CD14-positive monocyte (primary cell): ENCODE measurements at regions not wholly inside any gene's neighbourhood (a gene's known extent, or its start where the extent isn't known, plus 50 kb on each side); places are given as distances from the start of the nearest gene placed in this dataset.

Experiments used
- DNase-seq, 3 donors: peaks; one replicate each; pipeline ENCODE4 v3.0.0-alpha.2; 2011 to 2022
- H2AFZ ChIP-seq: 2 replicates; pipeline ENCODE4 v1.6.0; 2012; ENCODE audit warnings: mild to moderate bottlenecking, low read depth, low read length, inconsistent platforms; ENCODE audit not compliant: insufficient read depth, poor library complexity, severe bottlenecking
- H3K27ac ChIP-seq, 2 donors: 1 replicate in 1 of 2; 2 replicates in 1 of 2; pipeline ENCODE4 v1.5.1; 2012 to 2013; ENCODE audit warnings: low read length in 2 of 2, control low read depth in 1 of 2, inconsistent platforms in 1 of 2, low read depth in 1 of 2, mild to moderate bottlenecking in 1 of 2
- H3K27me3 ChIP-seq, 2 donors: one replicate each; pipeline versions ENCODE4 v1.6.0 to v1.6.1; 2011 to 2013; ENCODE audit warnings: low read length in 2 of 2; ENCODE audit not compliant: control insufficient read depth in 2 of 2, insufficient read depth in 2 of 2
- H3K36me3 ChIP-seq, 2 donors: replicated peaks in 1 of 2; 1 replicate in 1 of 2; 2 replicates in 1 of 2; pipeline versions ENCODE4 v1.5.1 to v1.6.1; 2012 to 2013; ENCODE audit warnings: low read length in 2 of 2, control low read depth in 1 of 2, inconsistent platforms in 1 of 2, mild to moderate bottlenecking in 1 of 2; ENCODE audit not compliant: insufficient read depth in 2 of 2, control insufficient read depth in 1 of 2
- H3K4me1 ChIP-seq, 2 donors: 1 replicate in 1 of 2; 2 replicates in 1 of 2; pipeline versions ENCODE4 v1.5.1 to v1.6.1; 2012 to 2013; ENCODE audit warnings: low read length in 2 of 2, control low read depth in 1 of 2, inconsistent platforms in 1 of 2, mild to moderate bottlenecking in 1 of 2, moderate library complexity in 1 of 2; ENCODE audit not compliant: insufficient read depth in 2 of 2, control insufficient read depth in 1 of 2
- H3K4me2 ChIP-seq: replicated peaks from 2 replicates; pipeline ENCODE3; 2012; ENCODE audit warnings: low read length, moderate library complexity, mild to moderate bottlenecking; ENCODE audit not compliant: poor library complexity, severe bottlenecking; ENCODE audit errors: extremely low read depth
- H3K4me3 ChIP-seq, 3 experiments: fragments of 200-600 bp in 1 of 3; sonication (generic) in 1 of 3; replicated peaks in 1 of 3; 1 replicate in 2 of 3; 2 replicates in 1 of 3; pipeline ENCODE4 v1.5.1; 2011 to 2013; ENCODE audit warnings: low read length in 3 of 3, mild to moderate bottlenecking in 3 of 3, control low read depth in 2 of 3, low read depth in 2 of 3, inconsistent platforms in 1 of 3, moderate library complexity in 1 of 3
- H3K79me2 ChIP-seq: 2 replicates; pipeline ENCODE4 v1.6.0; 2012; ENCODE audit warnings: mild to moderate bottlenecking, control low read depth, inconsistent platforms, low read length, moderate library complexity; ENCODE audit not compliant: insufficient read depth
- H3K9ac ChIP-seq: 2 replicates; pipeline ENCODE4 v1.6.0; 2017; ENCODE audit warnings: low read length, mild to moderate bottlenecking; ENCODE audit not compliant: insufficient read depth, poor library complexity, severe bottlenecking
- H3K9me3 ChIP-seq, 2 donors: replicated peaks in 1 of 2; 1 replicate in 1 of 2; 2 replicates in 1 of 2; pipeline versions ENCODE4 v1.5.1 to v1.6.1; 2012 to 2013; ENCODE audit warnings: low read length in 2 of 2, control low read depth in 1 of 2; ENCODE audit not compliant: control insufficient read depth in 1 of 2, insufficient read depth in 1 of 2
- H4K20me1 ChIP-seq: 2 replicates; pipeline ENCODE4 v1.6.0; 2012; ENCODE audit warnings: mild to moderate bottlenecking, low read length, control low read depth, moderate library complexity; ENCODE audit not compliant: insufficient read depth
- H3K27ac Mint-ChIP-seq, 7 donors: one replicate each; pipeline ENCODE4 v1.8.0; 2020; ENCODE audit warnings: mild to moderate bottlenecking in 7 of 7, mixed read lengths in 7 of 7, moderate library complexity in 6 of 7, inconsistent platforms in 2 of 7
- H3K27me3 Mint-ChIP-seq, 3 donors: one replicate each; pipeline ENCODE4 v1.8.0; 2021 to 2022; ENCODE audit warnings: low read depth in 3 of 3, mild to moderate bottlenecking in 3 of 3, mixed read lengths in 3 of 3, moderate library complexity in 3 of 3, inconsistent platforms in 1 of 3
- H3K36me3 Mint-ChIP-seq, 2 donors: one replicate each; pipeline ENCODE4 v1.8.0; 2020; ENCODE audit warnings: mixed read lengths in 2 of 2, inconsistent platforms in 1 of 2, mild to moderate bottlenecking in 1 of 2
- H3K4me1 Mint-ChIP-seq: one replicate; pipeline ENCODE4 v1.8.0; 2020; ENCODE audit warnings: mild to moderate bottlenecking, mixed read lengths
- H3K4me3 Mint-ChIP-seq, 2 donors: one replicate each; pipeline ENCODE4 v1.8.0; 2020; ENCODE audit warnings: mild to moderate bottlenecking in 2 of 2, mixed read lengths in 2 of 2, moderate library complexity in 1 of 2
- H3K9me3 Mint-ChIP-seq, 7 donors: one replicate each; pipeline ENCODE4 v1.8.0; 2020 to 2022; ENCODE audit warnings: mixed read lengths in 7 of 7, mild to moderate bottlenecking in 6 of 7, moderate library complexity in 6 of 7, inconsistent platforms in 2 of 7
- WGBS: methylation state at CpG from one replicate; pipeline ENCODE4 v1.1.5; 2013; ENCODE audit warnings: missing lambda C conversion rate; ENCODE audit not compliant: insufficient coverage; 5-methylcytosine and 5-hydroxymethylcytosine counted together
- intact Hi-C, 2 donors: fragments of 100-400 bp; cut with micrococcal nuclease; formaldehyde crosslinking; loops; one replicate each; pipeline versions ENCODE4 v1.15.0 to v1.15.1; 2023
- TF ChIP-seq, protein P1 (sequence below): fragments of 200-600 bp; IDR thresholded peaks from one replicate; pipeline ENCODE4 v1.8.0; 2022; ENCODE audit warnings: antibody characterized with exemption, mild to moderate bottlenecking

DNA sequence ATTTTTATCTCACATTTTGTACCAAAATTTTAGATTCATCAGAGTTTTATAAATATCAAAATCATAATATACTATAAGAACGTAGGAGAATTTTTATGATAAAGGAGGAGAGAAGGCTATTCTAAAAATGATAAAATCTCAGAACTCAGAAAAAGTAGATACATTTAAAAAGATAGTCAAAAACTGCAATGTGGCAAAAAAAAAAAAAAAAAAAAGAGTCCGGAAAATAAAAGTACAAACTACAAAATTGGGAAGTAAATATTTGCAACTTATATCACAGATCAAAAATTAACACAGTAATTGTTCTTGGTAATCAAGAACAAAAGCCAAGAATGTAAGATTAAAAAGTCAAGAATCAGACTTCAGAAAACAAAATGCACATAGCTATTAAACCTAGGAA, 332.1 kb downstream of the MCTP2 start:
- peaks cover 0 to 5% (median 4%) of the 10 kb centered on the region in 3 donors for H3K27me3 Mint-ChIP-seq

DNA sequence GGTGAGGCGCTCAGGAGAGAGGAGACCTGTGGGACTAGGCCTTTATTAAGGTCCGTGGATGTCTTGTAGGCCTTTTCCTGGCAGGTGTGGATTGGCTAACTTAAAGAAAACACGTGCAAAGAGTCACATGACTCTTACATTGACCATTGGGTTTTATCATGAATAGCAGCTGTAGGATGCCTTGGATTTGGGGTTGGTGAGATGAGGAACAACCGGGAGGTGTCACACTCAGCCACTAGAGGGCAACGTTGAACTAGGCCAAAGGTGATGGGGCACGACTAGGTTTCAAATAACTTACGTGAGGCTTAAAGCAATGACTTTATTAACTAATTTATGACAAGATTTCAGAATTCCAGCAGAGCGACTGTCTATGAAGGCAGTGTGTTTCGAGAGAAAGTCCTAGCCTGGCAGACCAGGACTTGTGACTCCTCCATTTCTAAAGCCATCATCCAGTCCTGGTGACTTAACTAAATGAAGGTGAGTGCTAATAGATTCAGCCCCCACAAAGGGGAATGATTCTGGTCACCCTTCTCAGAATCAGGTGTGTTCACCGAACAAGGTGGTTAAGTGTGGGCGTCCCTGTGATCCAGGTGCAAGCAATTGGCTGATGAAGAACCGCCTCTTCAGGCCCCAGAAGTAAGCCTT, 345.6 kb downstream of the MCTP2 start:
- Histone ChIP-seq H3K9me3 (no peaks in the 10 kb centered on the region), H3K27ac (no peak overlapping the region), H3K27me3 (peaks cover 14 to 40% of the 10 kb centered on the region in 2 donors), H3K4me2 (no peak overlapping the region), H2AFZ (no peak overlapping the region), H3K9ac (no peak overlapping the region), H3K4me1 (no peaks in the 10 kb centered on the region), H3K79me2 (no peaks in the 10 kb centered on the region), H3K36me3 (no peaks in the 10 kb centered on the region), H3K4me3 (no peak overlapping the region), H4K20me1 (no peaks in the 10 kb centered on the region)
- TF ChIP-seq, protein P1, sequence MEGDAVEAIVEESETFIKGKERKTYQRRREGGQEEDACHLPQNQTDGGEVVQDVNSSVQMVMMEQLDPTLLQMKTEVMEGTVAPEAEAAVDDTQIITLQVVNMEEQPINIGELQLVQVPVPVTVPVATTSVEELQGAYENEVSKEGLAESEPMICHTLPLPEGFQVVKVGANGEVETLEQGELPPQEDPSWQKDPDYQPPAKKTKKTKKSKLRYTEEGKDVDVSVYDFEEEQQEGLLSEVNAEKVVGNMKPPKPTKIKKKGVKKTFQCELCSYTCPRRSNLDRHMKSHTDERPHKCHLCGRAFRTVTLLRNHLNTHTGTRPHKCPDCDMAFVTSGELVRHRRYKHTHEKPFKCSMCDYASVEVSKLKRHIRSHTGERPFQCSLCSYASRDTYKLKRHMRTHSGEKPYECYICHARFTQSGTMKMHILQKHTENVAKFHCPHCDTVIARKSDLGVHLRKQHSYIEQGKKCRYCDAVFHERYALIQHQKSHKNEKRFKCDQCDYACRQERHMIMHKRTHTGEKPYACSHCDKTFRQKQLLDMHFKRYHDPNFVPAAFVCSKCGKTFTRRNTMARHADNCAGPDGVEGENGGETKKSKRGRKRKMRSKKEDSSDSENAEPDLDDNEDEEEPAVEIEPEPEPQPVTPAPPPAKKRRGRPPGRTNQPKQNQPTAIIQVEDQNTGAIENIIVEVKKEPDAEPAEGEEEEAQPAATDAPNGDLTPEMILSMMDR = peak; percentile 71
- Mint-ChIP-seq H3K27me3 (peaks cover 25 to 37% (median 30%) of the 10 kb centered on the region in 3 donors), H3K4me1 (no peaks in the 10 kb centered on the region), H3K4me3 (no peak overlapping the region), H3K27ac (peak overlapping the region in 1 of 7 donors; percentile 62), H3K36me3 (no peaks in the 10 kb centered on the region), H3K9me3 (peaks cover 0 to 2% (median 1%) of the 10 kb centered on the region in 7 donors)
- intact Hi-C loops = no loop called here
- no peak for DNase-seq
- WGBS = 63% methylated on average over 6 of the region's 12 CpGs

More for the DNA sequence above, 332.1 kb downstream of the MCTP2 start:
- no peak for DNase-seq
- Mint-ChIP-seq H3K4me1 (no peaks in the 10 kb centered on the region), H3K9me3 (peaks cover 0 to 8% (median 4%) of the 10 kb centered on the region in 7 donors), H3K27ac (no peak overlapping the region), H3K4me3 (no peak overlapping the region), H3K36me3 (no peaks in the 10 kb centered on the region)
- Histone ChIP-seq H3K4me1 (no peaks in the 10 kb centered on the region), H3K9me3 (no peaks in the 10 kb centered on the region), H3K27ac (no peak overlapping the region), H3K36me3 (no peaks in the 10 kb centered on the region), H3K4me2 (no peak overlapping the region), H4K20me1 (no peaks in the 10 kb centered on the region), H3K9ac (no peak overlapping the region), H2AFZ (no peak overlapping the region), H3K27me3 (no peaks in the 10 kb centered on the region), H3K79me2 (no peaks in the 10 kb centered on the region), H3K4me3 (no peak overlapping the region)
- WGBS = no CpG with 5 or more reads among the region's 2 CpGs
- TF ChIP-seq, protein P1 = no peak
- intact Hi-C loops = no loop called here
